Esophagus muscularis mucosa (tissue), 4 donors: ENCODE measurements at regions not wholly inside any gene's neighbourhood (a gene's known extent, or its start where the extent isn't known, plus 50 kb on each side); places are given as distances from the start of the nearest gene placed in this dataset.

Experiments
- EP300 ChIP-seq: sonication (generic); formaldehyde crosslinking; IDR thresholded peaks from one replicate; pipeline ENCODE4 v1.6.1; 2017; ENCODE audit warnings: antibody characterized with exemption
- POLR2A ChIP-seq: fragments of 450-650 bp; IDR thresholded peaks from one replicate; pipeline ENCODE4 v1.6.1; 2017; ENCODE audit warnings: antibody characterized with exemption, moderate library complexity, mild to moderate bottlenecking, low read depth
- POLR2AphosphoS5 ChIP-seq, 2 donors: sonication (generic); formaldehyde crosslinking; IDR thresholded peaks; one replicate each; pipeline ENCODE4 v1.6.1; 2017; ENCODE audit warnings: antibody characterized with exemption in 2 of 2
- TF ChIP-seq, protein P1 (sequence below), 3 experiments: fragments of 200-600 bp in 2 of 3; fragments of 450-650 bp in 1 of 3; sonication (generic) in 2 of 3; IDR thresholded peaks; one replicate each; pipeline ENCODE4 v1.5.1; 2017 to 2019; ENCODE audit warnings: antibody characterized with exemption in 3 of 3, mild to moderate bottlenecking in 2 of 3, moderate library complexity in 1 of 3

- TF ChIP-seq, protein P1, sequence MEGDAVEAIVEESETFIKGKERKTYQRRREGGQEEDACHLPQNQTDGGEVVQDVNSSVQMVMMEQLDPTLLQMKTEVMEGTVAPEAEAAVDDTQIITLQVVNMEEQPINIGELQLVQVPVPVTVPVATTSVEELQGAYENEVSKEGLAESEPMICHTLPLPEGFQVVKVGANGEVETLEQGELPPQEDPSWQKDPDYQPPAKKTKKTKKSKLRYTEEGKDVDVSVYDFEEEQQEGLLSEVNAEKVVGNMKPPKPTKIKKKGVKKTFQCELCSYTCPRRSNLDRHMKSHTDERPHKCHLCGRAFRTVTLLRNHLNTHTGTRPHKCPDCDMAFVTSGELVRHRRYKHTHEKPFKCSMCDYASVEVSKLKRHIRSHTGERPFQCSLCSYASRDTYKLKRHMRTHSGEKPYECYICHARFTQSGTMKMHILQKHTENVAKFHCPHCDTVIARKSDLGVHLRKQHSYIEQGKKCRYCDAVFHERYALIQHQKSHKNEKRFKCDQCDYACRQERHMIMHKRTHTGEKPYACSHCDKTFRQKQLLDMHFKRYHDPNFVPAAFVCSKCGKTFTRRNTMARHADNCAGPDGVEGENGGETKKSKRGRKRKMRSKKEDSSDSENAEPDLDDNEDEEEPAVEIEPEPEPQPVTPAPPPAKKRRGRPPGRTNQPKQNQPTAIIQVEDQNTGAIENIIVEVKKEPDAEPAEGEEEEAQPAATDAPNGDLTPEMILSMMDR (IDR thresholded peaks at IDR 0.05) = no peak
- TF ChIP-seq EP300 = no peak
- TF ChIP-seq POLR2AphosphoS5 (IDR thresholded peaks at IDR 0.05) = no peak
- TF ChIP-seq POLR2A = no peak
Measured at GRCh38 chrX:109873574-109873973, 129.3 kb upstream of the TMEM164 start.
